ENCODE measurements at regions not wholly inside any gene's neighbourhood (a gene's known extent, or its start where the extent isn't known, plus 50 kb on each side); places are given as distances from the start of the nearest gene placed in this dataset.

DNA sequence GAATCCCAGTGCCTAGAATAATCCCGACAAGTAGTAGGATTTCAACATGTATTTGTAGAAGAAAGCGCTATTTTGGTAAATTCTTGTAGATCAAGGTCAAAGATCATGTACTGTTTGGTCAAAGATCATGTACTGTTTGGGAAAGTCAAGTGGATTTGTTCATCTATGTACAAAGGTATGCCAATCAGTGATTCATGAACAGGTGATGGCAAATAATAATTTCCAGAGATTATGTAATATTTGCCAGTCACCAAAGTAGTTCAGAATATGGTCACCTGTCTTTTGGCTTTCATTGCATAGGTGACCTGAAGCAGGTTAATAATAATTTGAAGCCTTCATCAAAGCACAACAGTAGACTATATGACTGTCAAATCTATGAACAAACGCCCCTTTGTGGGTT, 398.2 kb downstream of the EFNA5 start:
- H3K36me3 ChIP-seq (ENCODE audit: control insufficient read depth in 2 of 3, insufficient read depth in 3 of 3, low read length in 3 of 3): no peaks in the 10 kb centered on the region
- H3K27ac ChIP-seq (ENCODE audit: low read depth in 2 of 2, low read length in 2 of 2): no peak overlapping the region
- no peak for DNase-seq
- no peaks in the 10 kb centered on the region for H3K4me1 ChIP-seq (ENCODE audit: control insufficient read depth in 2 of 3, insufficient read depth in 2 of 3, low read depth in 1 of 3, low read length in 3 of 3)
- no peak overlapping the region for H3K9ac ChIP-seq (ENCODE audit: low read length in 3 of 3)
- no peaks in the 10 kb centered on the region for H3K27me3 ChIP-seq (ENCODE audit: control insufficient read depth, insufficient read depth, low read length)
- H3K9me3 ChIP-seq (ENCODE audit: control insufficient read depth in 2 of 3, insufficient read depth in 1 of 3, low read length in 3 of 3): no peaks in the 10 kb centered on the region
- intact Hi-C loops (cut with DNase I): no loop called here
- FAIRE-seq: no peak
- TF ChIP-seq, protein P1, sequence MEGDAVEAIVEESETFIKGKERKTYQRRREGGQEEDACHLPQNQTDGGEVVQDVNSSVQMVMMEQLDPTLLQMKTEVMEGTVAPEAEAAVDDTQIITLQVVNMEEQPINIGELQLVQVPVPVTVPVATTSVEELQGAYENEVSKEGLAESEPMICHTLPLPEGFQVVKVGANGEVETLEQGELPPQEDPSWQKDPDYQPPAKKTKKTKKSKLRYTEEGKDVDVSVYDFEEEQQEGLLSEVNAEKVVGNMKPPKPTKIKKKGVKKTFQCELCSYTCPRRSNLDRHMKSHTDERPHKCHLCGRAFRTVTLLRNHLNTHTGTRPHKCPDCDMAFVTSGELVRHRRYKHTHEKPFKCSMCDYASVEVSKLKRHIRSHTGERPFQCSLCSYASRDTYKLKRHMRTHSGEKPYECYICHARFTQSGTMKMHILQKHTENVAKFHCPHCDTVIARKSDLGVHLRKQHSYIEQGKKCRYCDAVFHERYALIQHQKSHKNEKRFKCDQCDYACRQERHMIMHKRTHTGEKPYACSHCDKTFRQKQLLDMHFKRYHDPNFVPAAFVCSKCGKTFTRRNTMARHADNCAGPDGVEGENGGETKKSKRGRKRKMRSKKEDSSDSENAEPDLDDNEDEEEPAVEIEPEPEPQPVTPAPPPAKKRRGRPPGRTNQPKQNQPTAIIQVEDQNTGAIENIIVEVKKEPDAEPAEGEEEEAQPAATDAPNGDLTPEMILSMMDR (IDR thresholded peaks at IDR 0.05; ENCODE audit: borderline replicate concordance, extremely low read depth, insufficient read depth): no peak
- H3K4me3 ChIP-seq (ENCODE audit: low read length in 3 of 3): no peak overlapping the region

DNA sequence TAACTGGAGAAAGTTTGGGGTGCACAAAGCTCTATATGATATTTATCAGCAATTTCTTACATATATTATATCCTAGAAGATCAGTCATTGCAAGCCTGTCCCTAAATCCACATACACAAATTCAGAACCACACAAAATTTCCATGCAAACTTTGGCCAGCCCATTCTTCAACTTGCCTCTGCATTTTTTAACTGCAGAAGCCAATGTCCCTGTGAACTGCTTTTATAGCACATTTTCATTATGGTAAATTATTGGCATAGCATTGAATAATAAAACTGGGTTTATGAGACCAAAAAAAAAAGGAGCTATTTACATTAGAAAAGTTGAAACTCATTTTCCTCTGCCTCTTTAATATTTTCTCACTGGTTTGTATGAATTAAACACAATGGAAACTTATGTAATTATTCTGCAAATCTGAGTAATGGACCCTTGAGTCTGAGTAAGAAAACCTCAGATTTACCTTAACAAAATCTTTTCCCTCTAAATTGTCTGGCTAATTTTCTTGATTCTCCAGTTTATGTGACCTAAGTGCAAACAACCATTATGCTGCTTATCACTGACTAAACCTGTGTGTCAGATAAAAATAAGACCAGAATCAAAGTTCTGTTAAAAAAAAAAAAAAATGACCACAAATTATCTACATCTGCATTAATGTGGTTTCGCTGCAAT, 398.9 kb downstream of the EFNA5 start:
- FAIRE-seq: no peak
- Histone ChIP-seq H3K27me3 (ENCODE audit: control insufficient read depth, insufficient read depth, low read length) (no peaks in the 10 kb centered on the region), H3K4me3 (ENCODE audit: low read length in 3 of 3) (no peak overlapping the region), H3K9ac (ENCODE audit: low read length in 3 of 3) (no peak overlapping the region), H3K27ac (ENCODE audit: low read depth in 2 of 2, low read length in 2 of 2) (no peak overlapping the region), H3K36me3 (ENCODE audit: control insufficient read depth in 2 of 3, insufficient read depth in 3 of 3, low read length in 3 of 3) (no peaks in the 10 kb centered on the region), H3K9me3 (ENCODE audit: control insufficient read depth in 2 of 3, insufficient read depth in 1 of 3, low read length in 3 of 3) (no peaks in the 10 kb centered on the region), H3K4me1 (ENCODE audit: control insufficient read depth in 2 of 3, insufficient read depth in 2 of 3, low read depth in 1 of 3, low read length in 3 of 3) (no peaks in the 10 kb centered on the region)
- TF ChIP-seq, protein P1 (IDR thresholded peaks at IDR 0.05; ENCODE audit: borderline replicate concordance, extremely low read depth, insufficient read depth): no peak
- intact Hi-C loops (cut with DNase I): no loop called here
- no peak for DNase-seq

DNA sequence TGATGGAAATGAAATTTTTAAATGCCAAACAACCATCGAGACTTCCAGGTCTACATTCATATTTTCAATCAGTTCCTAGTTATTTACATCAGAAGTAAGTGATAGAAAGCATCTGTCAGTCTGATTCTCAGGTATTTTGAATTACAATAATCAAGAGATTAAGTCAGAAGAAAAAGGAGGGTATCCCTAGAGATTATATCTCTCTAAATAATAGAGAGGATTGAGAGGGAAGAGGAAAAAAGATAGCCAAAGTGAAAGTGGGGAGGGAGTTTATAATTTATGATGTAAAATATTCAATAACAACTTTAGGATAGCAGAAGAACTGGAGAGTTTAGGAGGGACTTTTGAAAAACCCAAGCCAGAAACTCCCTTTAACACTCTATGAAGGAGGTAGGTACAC, 400.2 kb downstream of the EFNA5 start:
- Histone ChIP-seq H3K9me3 (ENCODE audit: control insufficient read depth in 2 of 3, insufficient read depth in 1 of 3, low read length in 3 of 3) (no peaks in the 10 kb centered on the region), H3K4me3 (ENCODE audit: low read length in 3 of 3) (no peak overlapping the region), H3K27ac (ENCODE audit: low read depth in 2 of 2, low read length in 2 of 2) (no peak overlapping the region), H3K4me1 (ENCODE audit: control insufficient read depth in 2 of 3, insufficient read depth in 2 of 3, low read depth in 1 of 3, low read length in 3 of 3) (no peaks in the 10 kb centered on the region), H3K27me3 (ENCODE audit: control insufficient read depth, insufficient read depth, low read length) (no peaks in the 10 kb centered on the region), H3K9ac (ENCODE audit: low read length in 3 of 3) (no peak overlapping the region), H3K36me3 (ENCODE audit: control insufficient read depth in 2 of 3, insufficient read depth in 3 of 3, low read length in 3 of 3) (no peaks in the 10 kb centered on the region)
- DNase-seq (no peak), FAIRE-seq (no peak)
- intact Hi-C loops (cut with DNase I): no loop called here
- TF ChIP-seq, protein P1 (IDR thresholded peaks at IDR 0.05; ENCODE audit: borderline replicate concordance, extremely low read depth, insufficient read depth): no peak

DNA sequence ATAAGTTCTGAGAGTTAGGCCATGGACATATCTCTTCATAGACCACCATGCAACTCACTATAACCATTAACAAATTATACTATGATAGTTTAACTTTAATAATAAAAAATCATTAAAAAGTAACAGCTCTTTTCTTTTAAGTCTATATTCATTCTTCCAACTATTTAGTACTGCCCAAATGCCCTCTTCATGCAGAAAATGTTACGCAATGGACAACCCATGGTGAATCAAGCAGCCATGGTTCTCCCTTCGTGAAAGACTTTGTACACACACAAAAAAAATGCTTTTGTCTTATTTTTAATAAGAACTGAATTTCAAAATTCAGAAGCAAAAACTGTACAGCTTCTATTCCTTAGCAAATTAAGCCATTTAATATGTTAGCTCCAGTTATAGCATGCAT, 401.1 kb downstream of the EFNA5 start:
- TF ChIP-seq, protein P1 (IDR thresholded peaks at IDR 0.05; ENCODE audit: borderline replicate concordance, extremely low read depth, insufficient read depth): no peak
- H3K4me3 ChIP-seq (ENCODE audit: low read length in 3 of 3): no peak overlapping the region
- intact Hi-C loops (cut with DNase I): no loop called here
- H3K36me3 ChIP-seq (ENCODE audit: control insufficient read depth in 2 of 3, insufficient read depth in 3 of 3, low read length in 3 of 3): no peaks in the 10 kb centered on the region
- no peaks in the 10 kb centered on the region for H3K27me3 ChIP-seq (ENCODE audit: control insufficient read depth, insufficient read depth, low read length)
- H3K27ac ChIP-seq (ENCODE audit: low read depth in 2 of 2, low read length in 2 of 2): no peak overlapping the region
- no peak overlapping the region for H3K9ac ChIP-seq (ENCODE audit: low read length in 3 of 3)
- no peaks in the 10 kb centered on the region for H3K9me3 ChIP-seq (ENCODE audit: control insufficient read depth in 2 of 3, insufficient read depth in 1 of 3, low read length in 3 of 3)
- DNase-seq: no peak
- no peaks in the 10 kb centered on the region for H3K4me1 ChIP-seq (ENCODE audit: control insufficient read depth in 2 of 3, insufficient read depth in 2 of 3, low read depth in 1 of 3, low read length in 3 of 3)
- no peak for FAIRE-seq
